ENCODE measurements at regions not wholly inside any gene's neighbourhood (a gene's known extent, or its start where the extent isn't known, plus 50 kb on each side); places are given as distances from the start of the nearest gene placed in this dataset.
"Not testable (repeated sequence)": the region's sequence is repeated elsewhere in the genome, so short reads cannot be mapped to it uniquely, and the experiment has no call there.

DNA sequence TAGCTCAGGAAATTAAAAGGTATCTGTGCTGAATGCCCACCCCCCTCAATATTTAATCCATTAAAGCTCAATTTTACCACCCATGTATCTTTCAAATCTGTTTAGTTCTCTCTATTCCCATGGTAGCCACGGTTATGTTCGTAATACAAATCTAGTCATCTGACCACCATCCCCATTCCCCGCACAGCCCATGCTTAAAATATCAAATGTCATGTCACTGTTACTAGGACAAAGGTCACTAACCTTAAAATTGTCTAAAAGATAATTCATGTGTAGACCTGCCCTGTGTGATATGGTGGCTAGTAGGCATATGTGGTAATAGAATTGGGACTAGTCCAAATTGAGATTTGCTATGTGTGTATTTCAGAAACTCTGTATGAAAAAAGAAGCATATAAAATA lies 728.5 kb upstream of the B3GALT2 start:
- DNase-seq (ENCODE audit: low read depth): no peak

- no peak for DNase-seq (ENCODE audit: low read depth)
Measured at GRCh38 chr1:193909406-193910082, 723.1 kb upstream of the B3GALT2 start.

- no peak for DNase-seq (ENCODE audit: low read depth)
Measured at GRCh38 chr1:193905288-193906085, 719.1 kb upstream of the B3GALT2 start.

DNA sequence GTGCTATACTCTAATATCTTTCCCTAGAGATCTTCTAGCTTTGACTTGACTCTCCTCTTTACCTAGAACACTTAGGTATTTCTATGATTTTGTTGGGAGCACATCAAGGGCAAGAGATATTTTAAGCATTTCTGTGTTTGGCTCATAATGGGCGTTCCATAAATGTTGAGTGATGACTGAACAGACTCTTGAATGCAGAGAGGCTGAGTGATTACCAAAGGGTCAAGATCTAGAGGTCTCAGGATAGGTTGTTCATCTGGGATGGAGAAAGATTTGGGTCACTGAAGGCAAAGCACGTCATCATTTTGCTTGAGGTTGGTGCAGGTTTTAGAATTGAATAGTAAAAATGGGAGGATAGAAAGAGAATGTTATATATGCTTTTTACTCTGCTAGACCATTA lies 705.4 kb upstream of the B3GALT2 start:
- no peak for DNase-seq (ENCODE audit: low read depth)

DNA sequence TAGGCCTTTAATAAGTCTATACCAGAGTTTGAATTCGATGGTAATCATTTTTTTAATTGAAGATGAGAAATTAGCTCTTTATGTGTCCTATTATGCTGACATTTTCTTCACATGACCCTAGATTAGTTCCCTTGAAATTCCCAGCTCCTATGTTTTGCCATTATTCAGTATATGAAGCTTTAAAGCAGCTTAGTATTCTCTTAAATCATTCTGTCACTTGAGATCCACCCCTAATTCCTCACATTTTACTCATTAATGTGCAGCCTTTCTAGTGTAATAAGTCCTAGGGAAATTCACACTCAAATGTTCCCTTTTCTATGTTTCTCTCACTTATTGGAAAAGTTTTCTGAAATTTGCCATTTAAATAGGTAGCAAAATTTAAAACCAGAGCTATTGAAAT lies 704.5 kb upstream of the B3GALT2 start:
- no peak for DNase-seq (ENCODE audit: low read depth)

DNA sequence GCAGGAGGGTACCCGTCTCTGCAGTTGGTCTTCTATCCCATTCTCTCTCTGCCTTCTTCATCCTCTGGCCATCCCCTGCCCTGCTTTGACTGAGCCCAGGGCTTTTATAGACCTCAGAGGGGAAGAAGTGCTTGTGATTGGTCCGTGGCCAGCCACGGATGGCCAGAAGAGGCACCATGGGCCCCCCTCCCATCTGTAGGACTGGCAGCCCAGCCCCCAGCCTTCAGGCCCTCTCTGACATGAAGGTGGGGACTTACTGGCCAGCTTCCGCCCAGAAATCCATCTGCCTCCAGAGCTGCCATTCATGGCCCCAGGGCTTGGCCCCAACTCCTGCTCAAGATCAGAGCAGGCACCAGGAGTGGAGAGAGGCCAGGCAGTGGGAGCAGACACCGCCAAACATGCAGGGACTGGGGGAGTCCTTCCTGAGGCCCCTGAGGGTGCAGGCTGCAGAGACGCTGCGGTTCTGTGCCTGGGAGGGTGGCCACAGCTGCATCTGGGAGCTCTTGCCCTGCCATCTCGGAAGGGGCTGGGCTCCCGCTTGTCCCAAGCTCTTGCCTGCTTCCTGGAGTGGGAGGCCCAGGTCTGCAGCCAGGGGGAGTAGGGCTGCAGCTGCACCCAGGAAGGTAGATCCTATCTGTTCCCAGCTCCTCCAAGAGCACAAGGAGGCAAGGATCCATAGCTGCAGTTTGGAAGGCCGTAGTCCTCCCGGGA lies 698.6 kb upstream of the B3GALT2 start:
- no peak for DNase-seq (ENCODE audit: low read depth)

DNA sequence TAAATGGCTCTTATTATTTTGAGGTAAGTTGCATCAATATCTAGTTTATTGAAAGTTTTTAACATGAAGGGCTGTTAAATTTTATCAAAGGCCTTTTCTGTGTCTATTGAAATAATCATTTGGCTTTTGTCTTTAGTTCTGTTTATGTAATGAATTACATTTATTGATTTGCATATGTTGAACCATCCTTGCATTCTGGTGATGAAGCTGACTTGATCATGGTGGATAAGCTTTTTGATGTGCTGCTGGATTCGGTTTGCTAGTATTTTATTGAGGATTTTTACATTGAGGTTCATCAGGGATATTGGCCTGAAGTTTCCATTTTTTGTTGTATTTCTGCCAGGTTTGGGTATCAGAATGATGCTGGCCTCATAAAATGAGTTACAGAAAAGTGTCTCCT lies 691.5 kb upstream of the B3GALT2 start:
- not testable (repeated sequence) for DNase-seq (ENCODE audit: low read depth)

DNA sequence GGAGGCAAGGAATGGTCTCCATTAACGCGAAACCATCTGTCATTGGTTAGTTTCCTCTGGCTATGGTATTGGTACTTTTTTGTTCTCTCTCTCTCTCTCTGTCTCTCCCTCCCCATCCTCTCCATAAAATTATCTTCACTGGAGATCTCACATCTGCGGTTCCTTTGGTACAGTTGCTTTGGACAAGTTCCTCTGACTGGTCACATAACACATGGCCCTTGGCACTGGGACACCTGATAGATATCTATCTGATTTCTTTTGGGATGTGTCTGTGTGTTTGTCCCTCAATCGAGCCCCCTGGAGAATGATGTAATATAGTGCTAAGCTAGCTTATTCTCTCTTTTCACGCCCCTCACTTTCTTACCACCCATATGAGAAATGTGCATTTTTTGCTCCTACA lies 682.0 kb upstream of the B3GALT2 start:
- DNase-seq (ENCODE audit: low read depth): no peak

GRCh38 chr1:193856261-193856660 lies 669.8 kb upstream of the B3GALT2 start:
- DNase-seq (ENCODE audit: low read depth): no peak

GRCh38 chr1:193850745-193851144 lies 664.3 kb upstream of the B3GALT2 start:
- DNase-seq (ENCODE audit: low read depth): no peak

DNA sequence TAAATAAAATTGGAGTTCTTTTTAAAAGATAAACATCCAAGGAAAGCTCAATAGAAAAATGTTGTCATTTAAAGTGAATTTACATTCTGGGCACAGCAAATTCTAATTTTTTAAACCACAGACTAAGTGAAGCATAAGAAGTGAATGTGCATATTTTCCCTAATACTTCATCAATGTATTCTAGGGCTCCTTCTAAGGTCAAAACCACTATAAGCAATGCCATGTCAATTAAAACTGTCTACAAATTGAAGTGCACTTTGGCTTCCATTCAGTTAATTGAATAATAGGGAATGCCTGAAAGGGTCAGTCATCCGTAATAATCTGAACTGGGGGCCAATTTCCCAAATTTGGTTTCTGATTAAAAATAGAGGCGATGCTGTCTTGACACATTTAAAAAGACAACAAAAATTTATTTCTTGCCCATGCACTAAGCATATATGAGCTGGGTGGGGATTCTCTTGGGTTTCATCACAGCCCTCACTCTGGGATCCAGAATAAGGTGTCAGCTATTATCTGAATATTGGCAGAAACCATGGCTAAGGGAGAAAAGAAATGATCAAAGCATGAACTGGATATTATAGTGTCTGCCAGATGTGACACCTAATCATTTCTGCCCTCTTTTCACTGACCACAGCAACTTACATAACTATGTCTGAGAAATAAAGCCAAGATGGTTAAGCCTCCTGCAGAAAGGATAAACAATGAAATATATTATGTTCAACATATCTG lies 660.6 kb upstream of the B3GALT2 start:
- DNase-seq (ENCODE audit: low read depth): no peak

- DNase-seq (ENCODE audit: low read depth): no peak
Measured at GRCh38 chr1:193846411-193846810, 660.0 kb upstream of the B3GALT2 start.

DNA sequence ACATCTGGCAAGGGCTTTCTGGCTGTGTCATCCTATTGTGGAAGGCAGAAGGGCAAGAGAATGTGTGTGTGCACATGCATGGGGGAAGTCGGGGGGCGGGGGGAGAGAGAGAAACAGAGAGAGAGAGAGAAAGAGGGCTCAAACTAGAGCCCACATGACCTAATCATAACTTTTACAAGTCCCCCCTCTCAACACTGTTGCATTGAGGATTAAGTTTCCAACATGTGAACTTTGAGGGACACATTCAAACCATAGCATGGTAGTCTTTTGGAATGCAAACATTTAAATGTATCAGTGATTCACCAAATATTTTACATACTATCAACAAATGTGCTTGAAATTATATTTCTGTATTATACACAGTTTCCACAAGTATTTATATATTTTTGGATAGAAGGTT lies 655.4 kb upstream of the B3GALT2 start:
- DNase-seq (ENCODE audit: low read depth): no peak

DNA sequence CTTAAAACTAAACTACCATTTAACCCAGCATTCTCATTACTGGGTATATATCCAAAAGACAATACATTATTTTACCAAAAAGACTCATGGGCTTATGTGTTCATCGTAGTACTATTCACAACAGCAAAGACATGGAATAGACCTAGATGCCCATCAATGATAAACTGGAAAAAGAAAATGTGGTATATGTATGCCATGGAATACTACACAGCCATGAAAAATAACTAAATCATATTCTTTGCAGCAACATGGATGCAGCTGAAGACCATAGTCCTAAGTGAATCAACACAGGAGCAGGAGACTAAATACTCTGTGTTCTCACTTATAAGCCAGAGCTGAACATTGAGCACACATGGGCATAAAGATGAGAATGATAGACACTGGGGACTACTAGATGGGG lies 645.1 kb upstream of the B3GALT2 start:
- DNase-seq (ENCODE audit: low read depth): no peak

DNA sequence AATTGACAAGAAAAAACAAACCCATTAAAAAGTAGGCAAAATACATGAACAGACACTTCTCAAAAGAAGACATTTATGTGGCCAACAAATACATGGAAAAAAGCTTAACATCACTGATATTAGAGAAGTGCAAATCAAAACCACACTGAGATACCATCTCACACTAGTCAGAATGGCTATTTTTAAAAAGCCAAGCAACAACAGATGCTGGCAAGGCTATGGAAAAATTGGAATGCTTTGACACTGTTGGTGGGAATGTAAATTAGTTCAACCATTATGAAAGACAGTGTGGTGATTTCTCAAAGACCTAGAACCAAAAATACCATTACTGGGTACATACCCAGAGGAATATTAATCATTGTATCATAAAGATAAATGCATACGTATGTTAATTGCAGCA lies 641.1 kb upstream of the B3GALT2 start:
- DNase-seq (ENCODE audit: low read depth): no peak

DNA sequence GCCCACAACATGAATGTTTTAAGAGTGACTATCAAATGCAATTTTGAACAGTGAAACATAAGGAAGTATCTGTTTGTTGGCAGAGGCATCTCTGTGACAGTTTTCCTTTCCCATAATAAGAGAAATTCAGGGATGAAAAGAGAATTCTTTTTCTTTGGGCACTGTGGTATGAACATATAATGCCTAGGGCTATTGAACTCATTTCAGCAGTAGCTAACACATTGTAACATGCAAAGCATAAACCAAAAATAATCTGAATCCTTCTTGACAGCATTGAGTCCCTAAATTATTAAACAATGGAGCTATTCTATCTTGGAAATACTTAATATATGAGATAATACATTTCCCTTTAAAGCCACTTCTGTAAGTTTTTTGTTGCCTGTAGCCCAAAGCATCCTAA lies 633.0 kb upstream of the B3GALT2 start:
- no peak for DNase-seq (ENCODE audit: low read depth)

DNA sequence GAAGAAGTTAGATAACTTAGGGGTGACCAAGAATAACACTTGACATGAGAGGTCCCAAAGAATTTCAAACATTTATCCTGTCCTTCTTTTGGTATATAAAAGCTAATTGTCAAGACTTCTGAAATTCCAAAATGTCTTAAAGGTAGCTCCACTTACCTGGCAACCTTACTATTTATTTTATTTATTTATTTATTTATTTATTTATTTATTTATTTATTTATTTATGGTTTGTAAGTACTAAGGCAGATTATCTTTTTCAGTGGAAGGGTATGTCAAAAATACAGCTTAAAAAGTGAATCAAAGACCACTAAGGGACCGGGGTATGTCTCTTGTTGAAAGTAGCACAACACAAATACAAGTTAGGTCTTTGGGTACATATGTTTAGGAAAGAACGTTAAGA lies 620.8 kb upstream of the B3GALT2 start:
- DNase-seq (ENCODE audit: low read depth): no peak

GRCh38 chr1:193806079-193807048 lies 620.0 kb upstream of the B3GALT2 start:
- DNase-seq (ENCODE audit: low read depth): no peak

GRCh38 chr1:193799948-193800690 lies 613.7 kb upstream of the B3GALT2 start:
- no peak for DNase-seq (ENCODE audit: low read depth)

DNA sequence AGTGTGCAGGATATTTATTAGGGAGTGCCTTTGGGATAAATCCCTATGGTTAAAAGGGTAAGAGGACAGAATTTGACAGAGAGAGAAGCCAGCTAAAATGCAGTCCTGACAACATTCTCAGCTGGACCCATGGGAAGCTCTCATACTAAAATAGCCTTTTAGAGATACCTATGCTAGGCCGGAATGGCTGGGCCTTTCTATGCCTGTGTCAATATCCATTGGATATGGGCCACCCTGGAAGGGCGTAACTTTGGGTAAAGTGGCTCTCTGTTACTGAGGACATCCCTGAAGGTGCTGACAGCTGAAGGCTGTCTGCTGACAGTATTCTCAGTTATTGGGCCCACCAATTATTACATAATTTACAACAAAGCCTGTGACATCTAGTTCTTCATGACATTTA lies 613.0 kb upstream of the B3GALT2 start:
- DNase-seq (ENCODE audit: low read depth): no peak

DNA sequence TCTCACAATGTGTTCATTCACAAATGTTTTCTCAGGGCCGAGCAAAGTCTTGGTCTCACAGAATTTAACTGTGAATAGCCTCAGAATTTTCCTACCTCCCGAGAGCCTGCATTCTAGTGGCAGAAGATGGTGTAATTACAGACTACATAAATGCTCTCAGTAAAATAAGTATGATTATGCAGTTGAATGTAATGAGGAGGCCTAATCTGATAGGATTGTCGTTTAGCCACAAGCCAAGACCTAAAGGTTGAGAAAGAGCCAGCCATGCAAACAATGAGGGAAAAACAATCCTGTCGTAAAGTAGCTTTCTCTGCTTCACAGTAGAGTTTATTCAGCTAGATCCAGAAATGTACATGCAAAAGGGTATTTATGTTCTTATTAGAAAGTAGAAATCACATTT lies 607.8 kb upstream of the B3GALT2 start:
- no peak for DNase-seq (ENCODE audit: low read depth)
